ENCODE measurements at regions not wholly inside any gene's neighbourhood (a gene's known extent, or its start where the extent isn't known, plus 50 kb on each side); places are given as distances from the start of the nearest gene placed in this dataset.

DNA sequence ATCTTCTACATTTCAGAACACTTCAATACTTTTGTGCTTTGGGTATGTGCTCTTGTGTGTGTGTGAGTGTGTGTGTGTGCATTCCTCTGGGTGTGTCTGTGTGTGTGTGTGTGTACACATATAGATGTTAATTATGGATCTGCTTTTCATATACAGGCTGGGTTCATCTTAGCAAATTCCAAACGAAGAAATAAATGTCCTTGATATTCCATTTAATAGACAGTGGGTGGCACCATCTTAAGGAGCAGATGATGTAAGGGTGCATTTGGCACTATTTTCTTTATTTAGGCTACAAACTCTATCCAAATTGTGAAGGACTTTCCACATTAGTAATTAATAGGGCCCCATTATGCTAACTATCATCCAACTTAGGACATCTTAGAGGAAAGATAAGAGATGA, 425.8 kb upstream of the POU3F3 start:
- no peak for DNase-seq
- H3F3A ChIP-seq (replicated peaks; ENCODE audit: insufficient read depth) = no peaks in the 10 kb centered on the region
- H3K27ac ChIP-seq (ENCODE audit: low read depth in 2 of 2, low read length in 1 of 2) = no peak overlapping the region
- H3K9ac ChIP-seq = no peak overlapping the region
- H3K36me3 ChIP-seq (replicated peaks in 1 of 2; ENCODE audit: control insufficient read depth in 1 of 2, insufficient read depth in 2 of 2, low read length in 1 of 2) = no peaks in the 10 kb centered on the region
- ChIA-PET POLR2A (no interaction called here), CTCF (no interaction called here)
- no peaks in the 10 kb centered on the region; a peak in 1 of 4 replicates for H3K4me1 ChIP-seq (ENCODE audit: control insufficient read depth in 1 of 2, insufficient read depth in 2 of 2, low read depth in 1 of 2, low read length in 1 of 2)
- no peaks in the 10 kb centered on the region for H3K9me2 ChIP-seq
- WGBS (ENCODE audit: low lambda C conversion rate) = 29% methylated on average over 1 of the region's 1 CpG
- H4K20me1 ChIP-seq (ENCODE audit: insufficient read depth) = no peaks in the 10 kb centered on the region
- no peaks in the 10 kb centered on the region for H3K27me3 ChIP-seq (ENCODE audit: insufficient read depth)
- H3K4me2 ChIP-seq = no peak overlapping the region
- no peaks in the 10 kb centered on the region for H3K9me3 ChIP-seq
- TF ChIP-seq MXI1 (IDR thresholded peaks at IDR 0.05; ENCODE audit: low read depth, low read length) (no peak), NRF1 (IDR thresholded peaks at IDR 0.05; ENCODE audit: low read depth, low read length) (no peak)
- no peak overlapping the region for H3K4me3 ChIP-seq (ENCODE audit: low read depth in 2 of 2, low read length in 1 of 2)
- H3K79me2 ChIP-seq (ENCODE audit: insufficient read depth) = no peaks in the 10 kb centered on the region
- H2AFZ ChIP-seq (ENCODE audit: low read depth) = no peak overlapping the region

DNA sequence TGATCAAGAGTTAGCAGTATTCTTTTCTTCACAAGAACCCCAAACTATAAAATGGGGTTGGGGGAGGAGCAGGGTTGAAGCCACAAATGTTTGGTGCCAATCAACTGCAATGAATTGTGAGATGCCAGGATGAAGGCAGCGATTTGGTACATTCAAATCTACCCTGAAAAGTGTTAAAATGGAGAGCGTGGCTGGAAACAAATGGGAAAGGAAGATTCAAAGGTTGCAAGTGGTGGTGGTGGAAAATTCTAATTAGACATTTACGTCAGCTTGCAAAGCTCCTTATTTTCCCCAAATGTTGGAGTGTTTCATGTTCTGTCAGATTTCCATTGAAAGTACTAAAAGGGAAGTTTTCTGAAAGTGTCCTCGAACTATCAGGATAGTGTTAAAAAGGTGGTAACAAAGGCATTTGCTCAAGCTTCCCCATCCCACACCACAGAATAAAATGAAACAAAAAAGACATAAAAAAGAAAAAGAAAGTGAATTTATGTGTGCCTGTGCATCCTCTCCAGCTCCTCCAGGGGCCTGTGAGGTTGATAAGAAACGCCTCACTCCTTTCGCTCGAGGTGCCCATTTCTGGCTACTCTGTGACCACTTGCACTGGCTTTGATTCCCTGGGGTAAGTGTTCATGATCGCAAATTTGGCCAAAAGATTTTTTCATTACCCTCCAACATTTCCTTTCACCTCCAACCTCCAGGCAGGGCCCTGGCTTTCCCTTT, 424.1 kb upstream of the POU3F3 start:
- Histone ChIP-seq H3K9me2 (no peaks in the 10 kb centered on the region), H3K4me3 (ENCODE audit: low read depth in 2 of 2, low read length in 1 of 2) (no peak overlapping the region), H3K27ac (ENCODE audit: low read depth in 2 of 2, low read length in 1 of 2) (no peak overlapping the region), H4K20me1 (ENCODE audit: insufficient read depth) (no peaks in the 10 kb centered on the region), H3K27me3 (ENCODE audit: insufficient read depth) (no peaks in the 10 kb centered on the region), H3K9ac (no peak overlapping the region), H3K36me3 (replicated peaks in 1 of 2; ENCODE audit: control insufficient read depth in 1 of 2, insufficient read depth in 2 of 2, low read length in 1 of 2) (no peaks in the 10 kb centered on the region), H3K4me1 (ENCODE audit: control insufficient read depth in 1 of 2, insufficient read depth in 2 of 2, low read depth in 1 of 2, low read length in 1 of 2) (no peaks in the 10 kb centered on the region; a peak in 2 of 4 replicates), H3F3A (replicated peaks; ENCODE audit: insufficient read depth) (no peaks in the 10 kb centered on the region), H3K4me2 (no peak overlapping the region), H3K9me3 (no peaks in the 10 kb centered on the region; the same call in 1 of the 2 replicates), H3K79me2 (ENCODE audit: insufficient read depth) (no peaks in the 10 kb centered on the region), H2AFZ (ENCODE audit: low read depth) (no peak overlapping the region)
- ChIA-PET CTCF (interaction anchor here (0.7 kb wide), 1 partner anchor 133 kb away, joined by 3 read pairs; no protein-coding TSS in a partner anchor), POLR2A (no interaction called here)
- no peak for TF ChIP-seq RFX5 (IDR thresholded peaks at IDR 0.05; ENCODE audit: low read length)
- no peak for TF ChIP-seq GABPA (IDR thresholded peaks at IDR 0.05; ENCODE audit: low read depth)
- no peak for TF ChIP-seq EP300 (IDR thresholded peaks at IDR 0.05; ENCODE audit: borderline replicate concordance in 1 of 2, low read depth in 1 of 2, low read length in 1 of 2)
- TF ChIP-seq, protein P1, sequence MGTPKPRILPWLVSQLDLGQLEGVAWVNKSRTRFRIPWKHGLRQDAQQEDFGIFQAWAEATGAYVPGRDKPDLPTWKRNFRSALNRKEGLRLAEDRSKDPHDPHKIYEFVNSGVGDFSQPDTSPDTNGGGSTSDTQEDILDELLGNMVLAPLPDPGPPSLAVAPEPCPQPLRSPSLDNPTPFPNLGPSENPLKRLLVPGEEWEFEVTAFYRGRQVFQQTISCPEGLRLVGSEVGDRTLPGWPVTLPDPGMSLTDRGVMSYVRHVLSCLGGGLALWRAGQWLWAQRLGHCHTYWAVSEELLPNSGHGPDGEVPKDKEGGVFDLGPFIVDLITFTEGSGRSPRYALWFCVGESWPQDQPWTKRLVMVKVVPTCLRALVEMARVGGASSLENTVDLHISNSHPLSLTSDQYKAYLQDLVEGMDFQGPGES (IDR thresholded peaks at IDR 0.05; ENCODE audit: low read depth, low read length) = no peak
- no peak for TF ChIP-seq JUND (IDR thresholded peaks at IDR 0.05)
- no peak for TF ChIP-seq MEF2A (IDR thresholded peaks at IDR 0.05; ENCODE audit: borderline replicate concordance, low read depth)
- TF ChIP-seq, protein P2, sequence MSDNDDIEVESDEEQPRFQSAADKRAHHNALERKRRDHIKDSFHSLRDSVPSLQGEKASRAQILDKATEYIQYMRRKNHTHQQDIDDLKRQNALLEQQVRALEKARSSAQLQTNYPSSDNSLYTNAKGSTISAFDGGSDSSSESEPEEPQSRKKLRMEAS (IDR thresholded peaks at IDR 0.05; ENCODE audit: low read depth) = no peak
- 45% methylated on average over 8 of the region's 8 CpGs for WGBS (ENCODE audit: low lambda C conversion rate)
- DNase-seq = no peak

DNA sequence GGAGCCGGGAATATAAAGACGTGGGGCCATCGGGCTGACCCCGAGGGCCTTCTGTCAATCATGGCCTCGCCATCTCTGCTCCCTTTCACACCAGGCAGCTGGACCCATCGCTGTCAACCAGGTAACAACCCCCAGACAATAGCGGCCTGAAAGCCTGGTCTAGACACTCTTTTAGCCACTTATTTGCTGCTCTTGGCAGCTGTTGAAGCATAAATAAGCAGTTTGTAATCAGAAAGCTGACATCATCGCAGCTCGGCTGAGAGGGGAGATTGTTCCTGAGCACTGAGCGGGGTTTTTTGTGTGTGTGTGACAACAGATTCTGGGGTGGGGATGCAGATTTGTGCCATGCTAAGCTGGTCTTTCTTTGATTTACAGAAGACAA, 423.6 kb upstream of the POU3F3 start:
- Histone ChIP-seq H3K9me2 (no peaks in the 10 kb centered on the region), H3K79me2 (ENCODE audit: insufficient read depth) (no peaks in the 10 kb centered on the region), H3K4me1 (ENCODE audit: control insufficient read depth in 1 of 2, insufficient read depth in 2 of 2, low read depth in 1 of 2, low read length in 1 of 2) (peaks cover 0 to 2% of the 10 kb centered on the region in 2 experiments; a peak in 2 of 4 replicates), H3K4me2 (no peak overlapping the region), H3K4me3 (ENCODE audit: low read depth in 2 of 2, low read length in 1 of 2) (no peak overlapping the region), H3K36me3 (replicated peaks in 1 of 2; ENCODE audit: control insufficient read depth in 1 of 2, insufficient read depth in 2 of 2, low read length in 1 of 2) (no peaks in the 10 kb centered on the region), H3K9me3 (no peaks in the 10 kb centered on the region; the same call in 1 of the 2 replicates), H4K20me1 (ENCODE audit: insufficient read depth) (no peaks in the 10 kb centered on the region), H3K27me3 (ENCODE audit: insufficient read depth) (no peaks in the 10 kb centered on the region), H3F3A (replicated peaks; ENCODE audit: insufficient read depth) (no peaks in the 10 kb centered on the region), H3K27ac (ENCODE audit: low read depth in 2 of 2, low read length in 1 of 2) (no peak overlapping the region), H2AFZ (ENCODE audit: low read depth) (no peak overlapping the region), H3K9ac (no peak overlapping the region)
- POLR2A ChIA-PET = no interaction called here
- no peak for DNase-seq
- CTCF ChIA-PET = no interaction called here
- 57% methylated on average over 10 of the region's 10 CpGs for WGBS (ENCODE audit: low lambda C conversion rate)
- no peak for TF ChIP-seq EP300 (IDR thresholded peaks at IDR 0.05; ENCODE audit: borderline replicate concordance in 1 of 2, low read depth in 1 of 2, low read length in 1 of 2)
- TF ChIP-seq RAD21 (IDR thresholded peaks at IDR 0.05; ENCODE audit: low read length) = no peak
- no peak for TF ChIP-seq JUND (IDR thresholded peaks at IDR 0.05)
- no peak for TF ChIP-seq NFIC (IDR thresholded peaks at IDR 0.05; ENCODE audit: borderline replicate concordance)
- TF ChIP-seq FOXM1 (IDR thresholded peaks at IDR 0.05; ENCODE audit: low read depth) = no peak
- TF ChIP-seq, protein P3, sequence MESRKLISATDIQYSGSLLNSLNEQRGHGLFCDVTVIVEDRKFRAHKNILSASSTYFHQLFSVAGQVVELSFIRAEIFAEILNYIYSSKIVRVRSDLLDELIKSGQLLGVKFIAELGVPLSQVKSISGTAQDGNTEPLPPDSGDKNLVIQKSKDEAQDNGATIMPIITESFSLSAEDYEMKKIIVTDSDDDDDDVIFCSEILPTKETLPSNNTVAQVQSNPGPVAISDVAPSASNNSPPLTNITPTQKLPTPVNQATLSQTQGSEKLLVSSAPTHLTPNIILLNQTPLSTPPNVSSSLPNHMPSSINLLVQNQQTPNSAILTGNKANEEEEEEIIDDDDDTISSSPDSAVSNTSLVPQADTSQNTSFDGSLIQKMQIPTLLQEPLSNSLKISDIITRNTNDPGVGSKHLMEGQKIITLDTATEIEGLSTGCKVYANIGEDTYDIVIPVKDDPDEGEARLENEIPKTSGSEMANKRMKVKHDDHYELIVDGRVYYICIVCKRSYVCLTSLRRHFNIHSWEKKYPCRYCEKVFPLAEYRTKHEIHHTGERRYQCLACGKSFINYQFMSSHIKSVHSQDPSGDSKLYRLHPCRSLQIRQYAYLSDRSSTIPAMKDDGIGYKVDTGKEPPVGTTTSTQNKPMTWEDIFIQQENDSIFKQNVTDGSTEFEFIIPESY (IDR thresholded peaks at IDR 0.05; ENCODE audit: borderline replicate concordance, low read depth) = no peak
- no peak for TF ChIP-seq EZH2phosphoT487 (IDR thresholded peaks at IDR 0.05; ENCODE audit: borderline replicate concordance, low read depth)
- TF ChIP-seq, protein P4, sequence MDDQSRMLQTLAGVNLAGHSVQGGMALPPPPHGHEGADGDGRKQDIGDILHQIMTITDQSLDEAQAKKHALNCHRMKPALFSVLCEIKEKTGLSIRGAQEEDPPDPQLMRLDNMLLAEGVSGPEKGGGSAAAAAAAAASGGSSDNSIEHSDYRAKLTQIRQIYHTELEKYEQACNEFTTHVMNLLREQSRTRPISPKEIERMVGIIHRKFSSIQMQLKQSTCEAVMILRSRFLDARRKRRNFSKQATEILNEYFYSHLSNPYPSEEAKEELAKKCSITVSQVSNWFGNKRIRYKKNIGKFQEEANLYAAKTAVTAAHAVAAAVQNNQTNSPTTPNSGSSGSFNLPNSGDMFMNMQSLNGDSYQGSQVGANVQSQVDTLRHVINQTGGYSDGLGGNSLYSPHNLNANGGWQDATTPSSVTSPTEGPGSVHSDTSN (IDR thresholded peaks at IDR 0.05) = no peak
- TF ChIP-seq RCOR1 (IDR thresholded peaks at IDR 0.05; ENCODE audit: low read length) = no peak
- no peak for TF ChIP-seq POLR2AphosphoS5 (IDR thresholded peaks at IDR 0.05; ENCODE audit: low read depth, low read length)
- TF ChIP-seq RXRA (IDR thresholded peaks at IDR 0.05; ENCODE audit: borderline replicate concordance, low read depth) = no peak
- TF ChIP-seq FOXJ3 (CRISPR knock-in tag; IDR thresholded peaks at IDR 0.05) = no peak
- TF ChIP-seq RFX5 (IDR thresholded peaks at IDR 0.05; ENCODE audit: low read length) = no peak
